ENCODE measurements at regions not wholly inside any gene's neighbourhood (a gene's known extent, or its start where the extent isn't known, plus 50 kb on each side); places are given as distances from the start of the nearest gene placed in this dataset.
"Not testable (repeated sequence)": the region's sequence is repeated elsewhere in the genome, so short reads cannot be mapped to it uniquely, and the experiment has no call there.

- no peak for DNase-seq
Observed at GRCh38 chr10:114708084-114708483, 50.0 kb upstream of the ABLIM1 start.

DNA sequence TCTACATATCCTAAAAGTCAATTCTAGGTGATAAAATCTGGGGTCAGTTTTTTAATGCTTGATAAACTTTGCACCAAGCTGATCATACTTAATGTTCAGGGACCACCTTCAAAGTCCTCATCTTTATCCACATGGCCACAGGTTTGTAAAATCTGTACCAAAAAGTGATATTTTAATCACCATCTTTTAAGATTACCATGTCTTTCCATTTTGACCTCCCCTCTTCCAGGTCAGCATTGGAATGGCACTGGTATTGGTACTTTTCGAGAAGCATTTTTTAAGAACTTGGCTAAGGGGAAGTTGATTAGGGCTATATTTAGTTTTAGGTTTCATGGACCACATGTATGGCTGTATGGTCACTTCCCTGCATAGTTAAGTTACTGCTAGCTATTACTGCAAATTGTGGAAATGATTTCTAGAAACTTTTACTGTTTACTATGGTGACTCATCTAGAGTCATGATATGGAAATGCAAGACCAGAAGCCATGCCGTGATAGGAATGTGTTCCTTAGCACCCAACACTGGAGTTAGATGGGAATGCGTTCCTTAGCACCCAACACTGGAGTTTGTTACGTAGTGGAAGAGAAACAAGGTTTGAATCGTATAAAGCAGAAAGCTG is 50.8 kb upstream of the ABLIM1 start:
- no peak for DNase-seq

GRCh38 chr10:114709984-114710383 is 51.9 kb upstream of the ABLIM1 start:
- no peak for DNase-seq

DNA sequence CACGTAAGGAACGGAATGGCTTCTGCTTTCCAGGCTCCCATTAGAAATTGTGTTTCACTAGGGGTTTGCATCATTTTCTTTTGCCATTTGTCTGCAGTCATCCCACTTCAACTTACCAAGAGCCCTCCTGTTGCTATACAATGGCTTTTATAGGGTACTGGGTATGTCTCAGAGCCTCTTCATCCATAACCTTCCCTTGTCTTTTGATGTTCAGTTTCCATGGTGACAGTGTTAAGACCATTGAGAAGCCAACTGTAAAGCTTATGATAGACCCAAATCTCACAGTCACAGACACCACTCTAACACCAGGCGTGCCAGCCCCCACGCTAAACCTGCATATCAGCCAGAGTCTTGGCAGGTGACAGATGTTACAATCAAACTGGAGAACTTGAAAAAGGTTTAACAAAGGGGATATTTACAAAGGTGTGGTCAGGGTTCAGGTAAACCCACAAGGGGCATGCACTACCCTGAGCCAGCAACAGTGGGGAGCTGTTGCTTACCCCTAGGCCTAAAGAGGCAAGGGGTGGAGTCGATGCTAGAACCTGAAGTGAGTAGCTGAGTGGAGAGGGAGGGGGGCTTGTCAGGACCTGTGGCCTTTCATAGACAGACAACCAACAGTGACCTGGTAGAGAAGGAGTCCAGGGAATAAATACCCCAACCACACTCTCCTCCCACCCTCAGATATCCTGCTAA is 53.2 kb upstream of the ABLIM1 start:
- DNase-seq: no peak

DNA sequence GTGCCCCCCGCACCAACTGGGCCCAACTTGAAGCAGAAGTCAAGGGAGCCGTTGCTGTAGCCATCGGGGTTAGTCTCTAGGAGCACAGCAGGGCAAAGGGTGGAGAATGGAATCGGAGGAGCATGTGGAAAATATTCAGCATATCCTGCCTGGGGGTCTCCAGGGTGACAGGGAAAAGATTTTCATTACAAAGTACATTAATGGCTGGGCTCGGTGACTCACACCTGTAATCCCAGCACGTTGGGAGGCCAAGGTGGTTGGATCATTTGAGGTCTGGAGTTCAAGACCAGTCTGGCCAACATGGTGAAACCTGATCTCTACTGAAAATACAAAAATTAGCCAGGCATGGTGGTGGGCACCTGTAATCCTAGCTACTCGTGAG is 53.8 kb upstream of the ABLIM1 start:
- DNase-seq: no peak

GRCh38 chr10:114713525-114714090 is 55.5 kb upstream of the ABLIM1 start:
- no peak for DNase-seq

- DNase-seq: no peak
Observed at GRCh38 chr10:114714281-114714741, 56.2 kb upstream of the ABLIM1 start.

- no peak for DNase-seq
Observed at GRCh38 chr10:114715171-114715670, 57.1 kb upstream of the ABLIM1 start.

GRCh38 chr10:114716811-114717404 is 58.8 kb upstream of the ABLIM1 start:
- DNase-seq: no peak

DNA sequence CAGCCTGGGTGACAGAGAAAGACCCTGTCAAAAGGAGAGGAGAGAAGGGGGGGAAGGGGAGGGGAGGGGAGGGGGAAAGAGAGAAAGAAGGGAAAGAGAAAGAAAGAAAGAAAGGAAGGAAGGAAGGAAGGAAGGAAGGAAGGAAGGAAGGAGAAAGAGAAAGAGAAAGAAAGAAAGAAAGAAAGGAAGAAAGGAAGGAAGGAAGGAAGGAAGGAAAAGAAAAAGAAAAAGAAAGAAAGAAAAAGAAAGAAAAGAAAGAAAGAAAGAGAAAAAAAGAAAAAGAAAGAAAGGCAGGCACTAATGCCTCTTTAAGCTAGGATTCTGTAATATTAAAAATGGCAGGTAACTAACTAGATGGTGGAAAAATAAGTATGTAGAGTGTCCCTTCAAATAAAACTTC is 59.8 kb upstream of the ABLIM1 start:
- DNase-seq: not testable (repeated sequence)

GRCh38 chr10:114718374-114718773 is 60.3 kb upstream of the ABLIM1 start:
- DNase-seq: no peak

DNA sequence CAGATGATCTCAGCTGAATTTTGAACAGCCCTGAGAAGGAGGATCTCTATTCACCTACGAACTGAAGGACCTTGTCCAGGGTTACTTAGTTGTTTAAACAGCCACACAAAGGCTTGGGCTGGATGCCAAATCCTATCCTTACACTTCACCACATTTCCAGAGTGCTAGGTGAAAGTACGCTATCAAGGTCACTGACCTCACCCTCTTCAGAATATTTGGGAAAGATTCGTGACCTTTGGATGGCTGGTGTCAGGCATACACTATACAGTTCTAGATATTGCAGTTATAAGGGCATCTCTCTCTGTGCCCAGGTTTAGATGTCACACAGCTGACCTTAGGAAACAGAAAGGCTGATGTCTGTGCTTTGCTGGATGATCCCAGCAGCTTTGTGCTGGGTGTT is 61.2 kb upstream of the ABLIM1 start:
- DNase-seq: no peak

DNA sequence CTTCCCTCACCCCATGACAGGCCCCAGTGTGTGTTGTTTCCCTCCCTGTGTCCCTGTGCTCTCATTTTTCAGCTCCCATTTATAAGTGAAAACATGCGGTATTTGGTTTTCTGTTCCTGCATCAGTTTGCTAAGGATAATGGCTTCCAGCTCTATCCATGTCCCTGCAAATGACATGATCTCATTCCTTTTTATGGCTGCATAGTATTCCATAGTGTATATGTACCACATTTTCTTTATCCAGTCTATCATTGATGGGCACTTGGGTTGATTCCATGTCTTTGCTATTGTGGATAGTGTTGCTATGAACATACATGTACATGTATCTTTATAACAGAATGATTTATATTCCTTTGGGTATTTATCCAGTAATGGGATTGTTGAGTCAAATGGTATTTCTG is 61.9 kb upstream of the ABLIM1 start:
- not testable (repeated sequence) for DNase-seq

- no peak for DNase-seq
Observed at GRCh38 chr10:114720685-114721278, 62.7 kb upstream of the ABLIM1 start.

DNA sequence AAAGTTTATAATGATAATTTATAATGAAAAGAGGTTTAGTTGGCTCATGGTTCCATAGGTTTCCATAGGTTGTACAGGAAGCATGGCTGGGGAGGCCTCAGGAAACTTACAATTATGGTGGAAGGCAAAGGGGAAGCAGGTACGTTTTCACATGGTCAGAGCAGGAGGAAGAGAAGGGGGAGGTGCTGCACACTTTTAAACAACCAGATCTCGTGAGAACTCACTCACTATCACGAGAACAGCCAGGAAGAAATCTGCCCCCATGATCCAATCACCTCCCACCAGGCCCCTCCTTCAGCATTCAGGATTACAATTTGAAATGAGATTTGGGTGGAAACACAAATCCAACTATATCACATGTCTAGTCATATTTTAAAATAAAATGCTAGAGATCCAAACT is 64.1 kb upstream of the ABLIM1 start:
- not testable (repeated sequence) for DNase-seq

GRCh38 chr10:114723361-114723760 is 65.3 kb upstream of the ABLIM1 start:
- no peak for DNase-seq

GRCh38 chr10:114723991-114724715 is 66.1 kb upstream of the ABLIM1 start:
- DNase-seq: no peak

- no peak for DNase-seq
Observed at GRCh38 chr10:114724716-114725106, 66.6 kb upstream of the ABLIM1 start.

GRCh38 chr10:114726820-114727271 is 68.8 kb upstream of the ABLIM1 start:
- no peak for DNase-seq

DNA sequence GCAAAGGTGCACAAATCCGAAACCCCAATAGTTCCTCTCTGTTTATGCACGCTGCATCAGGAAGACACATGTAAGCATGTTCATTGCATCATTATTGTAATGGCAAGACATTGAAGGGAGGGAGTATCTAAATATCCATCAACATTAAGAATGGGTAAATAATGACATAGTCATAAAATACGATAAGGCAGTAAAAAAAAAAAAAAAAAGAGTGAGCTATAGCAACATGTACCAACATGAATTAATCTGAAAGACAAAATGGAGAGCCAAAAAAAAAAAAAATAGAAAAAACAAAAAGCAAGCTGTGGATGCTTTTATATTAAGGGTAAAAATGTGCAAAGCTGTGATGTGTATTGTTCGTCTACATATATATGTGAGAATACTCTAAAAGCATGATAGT is 70.2 kb upstream of the ABLIM1 start:
- DNase-seq: no peak

- DNase-seq: no peak
Observed at GRCh38 chr10:114729103-114729659, 71.1 kb upstream of the ABLIM1 start.

DNA sequence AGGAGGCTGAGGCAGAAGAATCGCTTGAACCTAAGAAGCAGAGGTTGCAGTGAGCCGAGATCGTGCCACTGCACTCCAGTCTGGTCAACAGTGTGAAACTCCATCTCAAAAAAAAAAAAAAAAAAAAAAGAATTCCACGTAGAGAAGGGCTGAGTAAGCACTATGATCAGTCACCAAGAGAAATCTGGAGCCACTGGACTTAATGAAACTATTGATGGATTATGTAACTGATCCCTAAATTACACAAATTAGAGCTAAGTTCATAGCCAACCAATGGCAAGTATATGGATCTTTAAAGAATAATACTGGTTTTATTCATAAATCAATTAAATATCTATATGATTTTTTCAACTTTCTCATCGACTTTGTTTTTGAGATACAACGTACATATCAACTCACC is 72.2 kb upstream of the ABLIM1 start:
- DNase-seq: no peak
